GM18858 (cell line): ENCODE measurements at regions not wholly inside any gene's neighbourhood (a gene's known extent, or its start where the extent isn't known, plus 50 kb on each side); places are given as distances from the start of the nearest gene placed in this dataset.

Experiments
- ATAC-seq: cut with Tn5 transposase; IDR thresholded peaks from one replicate; pipeline ENCODE4 v1.9.1; 2021; ENCODE audit not compliant: unreplicated experiment

DNA sequence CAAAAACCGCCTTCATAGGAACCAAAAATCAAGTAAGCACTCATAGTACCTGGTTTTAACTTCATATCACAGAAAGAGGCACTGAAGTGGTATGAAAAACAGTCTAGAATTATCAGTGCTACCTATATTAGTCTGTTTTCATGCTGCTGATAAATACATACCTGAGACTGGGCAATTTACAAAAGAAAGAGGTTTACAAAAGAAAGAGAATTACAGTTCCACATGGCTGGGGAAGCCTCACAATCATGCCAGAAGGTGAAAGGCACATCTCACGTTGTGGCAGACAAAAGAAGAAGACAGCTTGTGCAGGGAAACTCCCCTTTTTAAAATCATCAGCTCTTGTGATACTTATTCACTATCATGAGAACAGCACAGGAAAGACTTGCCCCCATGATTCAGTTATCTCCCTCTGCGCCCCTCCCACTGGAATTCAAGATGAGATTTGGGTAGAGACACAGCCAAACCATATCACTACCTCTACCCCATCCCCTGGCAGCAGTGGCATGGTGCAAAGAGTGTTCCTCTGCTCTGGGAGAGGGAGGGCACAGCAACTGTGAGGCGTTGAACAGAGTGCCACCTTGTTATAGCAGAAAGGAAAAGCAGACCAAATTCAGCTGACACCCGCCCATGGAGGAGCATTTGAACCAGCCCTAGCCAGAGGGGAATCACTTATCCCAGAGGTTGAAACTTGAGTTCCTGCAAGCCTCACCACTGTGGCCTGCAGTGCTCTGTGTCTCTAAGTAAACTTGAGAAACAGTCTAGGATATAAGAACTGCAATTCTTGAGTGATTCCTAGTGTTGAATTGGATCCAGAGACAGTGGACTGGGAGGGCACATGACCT, 61.9 kb upstream of the PTPRZ1 start:
- ATAC-seq: no peak

DNA sequence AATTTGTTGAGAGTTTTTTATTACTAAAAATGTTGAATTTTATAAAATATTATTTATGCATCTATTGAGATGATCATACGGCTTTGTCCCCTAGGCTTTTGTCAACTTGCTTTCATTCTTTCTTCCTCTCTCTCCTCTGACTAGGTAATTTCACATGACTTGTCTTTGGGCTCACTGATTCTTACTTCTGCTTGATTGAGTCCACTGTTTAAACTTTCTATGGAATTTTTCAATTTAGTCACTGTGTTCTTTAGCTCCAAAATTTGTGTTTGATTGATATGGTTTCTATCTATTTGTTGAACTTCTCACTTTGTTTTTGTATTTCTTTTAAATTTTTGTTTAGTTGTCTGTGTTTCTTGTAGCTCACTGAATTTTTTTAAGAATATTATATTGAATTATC, 65.9 kb upstream of the PTPRZ1 start:
- no peak for ATAC-seq

DNA sequence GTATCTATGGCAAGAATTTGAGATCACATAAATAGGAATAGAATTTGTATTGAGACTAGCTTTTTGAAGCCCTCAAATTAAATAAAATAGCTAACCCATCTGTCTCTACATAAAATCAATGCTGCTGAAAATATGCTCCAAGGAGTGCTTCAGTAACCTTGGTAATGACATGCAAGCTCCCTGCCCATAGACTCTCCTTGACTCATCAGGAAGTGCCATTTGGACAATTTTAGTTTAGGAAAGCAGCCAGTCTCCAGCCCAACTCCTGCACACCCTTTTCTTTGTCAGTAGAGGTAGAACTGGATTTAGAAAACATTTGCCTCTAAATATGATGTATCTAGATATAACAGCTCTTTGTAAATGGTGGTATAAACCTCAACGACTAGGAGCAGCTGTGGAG, 69.9 kb upstream of the PTPRZ1 start:
- ATAC-seq: no peak

DNA sequence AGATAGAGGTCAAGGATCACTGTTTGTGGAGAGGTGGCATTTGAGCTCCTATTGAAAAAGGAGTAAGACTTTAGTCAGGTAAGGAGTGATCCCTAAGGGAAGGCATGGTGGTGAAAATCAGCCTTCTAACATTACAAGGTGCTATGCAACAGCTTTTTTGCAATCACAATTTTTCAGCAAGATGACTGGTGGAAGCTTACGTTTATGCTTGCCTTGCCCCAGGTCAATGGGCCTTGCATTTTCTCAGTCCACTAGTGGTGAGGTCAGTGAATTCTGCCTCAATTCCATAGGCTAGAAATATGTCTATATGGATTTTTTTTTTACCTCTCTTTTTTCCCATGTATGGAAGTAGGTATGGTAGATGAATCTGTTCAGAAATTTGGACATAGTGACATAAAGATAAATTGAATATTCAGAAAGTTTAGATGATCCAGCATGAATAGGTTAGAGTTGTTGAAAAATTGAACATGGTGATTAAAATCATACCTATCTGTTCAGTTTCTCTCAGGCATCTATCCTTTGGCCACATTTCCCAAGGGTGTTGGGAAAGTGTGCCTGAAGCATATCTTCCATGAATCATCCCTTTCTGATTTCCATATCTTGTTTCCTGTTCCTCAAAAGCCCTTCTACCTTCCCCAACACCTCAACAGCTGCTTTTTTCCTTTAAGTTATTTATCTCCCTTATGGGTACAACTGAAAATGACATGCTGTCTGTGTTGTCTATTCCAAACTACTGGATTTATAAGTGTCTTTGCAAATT, 71.9 kb upstream of the PTPRZ1 start:
- ATAC-seq: no peak

DNA sequence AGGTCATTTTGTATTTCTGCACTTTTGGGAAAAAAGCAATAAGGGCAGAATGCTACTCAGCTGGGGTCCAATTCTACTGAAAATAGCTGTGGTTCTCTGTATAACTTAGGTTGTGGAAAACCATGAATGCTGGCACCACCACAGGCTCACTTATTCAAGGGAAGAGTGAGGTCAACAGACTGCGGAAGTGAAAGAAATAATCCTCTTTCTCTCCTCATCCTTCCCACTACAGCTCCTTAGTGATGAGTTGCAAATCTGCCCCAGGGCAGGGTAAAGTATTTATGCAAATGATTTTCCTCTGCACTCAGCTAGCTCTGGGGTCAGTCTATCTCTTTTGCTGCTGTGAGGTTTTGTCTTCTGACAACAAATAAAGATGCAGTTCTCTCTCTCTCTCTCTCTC, 74.1 kb upstream of the PTPRZ1 start:
- no peak for ATAC-seq

DNA sequence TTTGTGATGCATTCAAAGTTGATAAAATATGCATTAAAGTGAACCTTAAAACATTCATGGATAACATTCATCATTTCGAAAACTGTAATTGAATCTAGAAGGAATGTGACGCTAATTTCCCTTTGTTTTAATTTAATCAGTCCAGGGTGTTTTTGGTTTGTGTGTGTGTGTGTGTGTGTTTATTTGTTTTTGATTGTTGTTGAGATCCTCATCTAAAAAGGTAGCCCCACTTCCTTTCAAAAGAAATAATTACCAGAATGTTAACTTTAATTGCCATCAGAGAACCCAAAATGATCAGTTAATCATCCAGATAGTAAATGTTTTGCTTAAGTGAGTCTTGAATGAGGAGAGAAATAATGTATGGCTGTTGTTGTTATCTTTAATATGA, 74.5 kb upstream of the PTPRZ1 start:
- no peak for ATAC-seq

DNA sequence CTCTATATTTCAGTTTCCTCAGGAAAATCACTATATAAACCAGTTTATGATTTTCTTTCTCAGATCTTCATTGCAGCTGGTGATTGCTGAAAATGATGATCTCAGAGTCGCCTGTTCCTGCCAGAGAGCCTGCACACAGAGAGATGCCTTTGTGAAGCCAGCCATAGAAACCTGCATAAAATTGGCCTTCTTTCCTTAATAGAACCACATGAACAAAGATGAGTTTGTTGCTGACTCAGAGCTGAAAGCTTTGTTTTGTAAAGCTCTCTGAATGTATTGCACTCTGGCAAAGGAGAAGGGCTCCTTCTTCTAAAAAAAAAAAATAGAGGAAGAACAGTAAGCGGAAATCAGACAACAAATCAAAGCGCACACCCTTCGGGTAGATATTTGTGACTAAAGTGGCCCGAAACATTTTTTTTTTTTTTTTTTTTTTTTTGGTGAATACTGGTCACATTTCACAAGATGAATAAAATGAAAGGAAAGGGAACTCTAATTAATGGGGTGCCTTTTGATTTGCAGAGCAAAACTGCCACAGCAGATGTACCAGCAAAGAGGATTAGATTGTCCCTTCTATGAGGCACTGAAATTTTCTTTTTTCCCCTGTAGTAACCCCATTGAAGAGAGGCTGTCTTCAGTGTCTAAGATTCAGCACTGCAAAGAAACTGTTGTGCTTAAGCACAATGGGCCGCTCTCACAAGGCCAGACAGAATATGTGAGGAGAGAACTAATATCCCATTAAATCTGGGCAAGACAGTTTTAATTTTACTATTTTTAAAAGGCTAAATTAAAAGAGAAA, 75.1 kb upstream of the PTPRZ1 start:
- no peak for ATAC-seq

DNA sequence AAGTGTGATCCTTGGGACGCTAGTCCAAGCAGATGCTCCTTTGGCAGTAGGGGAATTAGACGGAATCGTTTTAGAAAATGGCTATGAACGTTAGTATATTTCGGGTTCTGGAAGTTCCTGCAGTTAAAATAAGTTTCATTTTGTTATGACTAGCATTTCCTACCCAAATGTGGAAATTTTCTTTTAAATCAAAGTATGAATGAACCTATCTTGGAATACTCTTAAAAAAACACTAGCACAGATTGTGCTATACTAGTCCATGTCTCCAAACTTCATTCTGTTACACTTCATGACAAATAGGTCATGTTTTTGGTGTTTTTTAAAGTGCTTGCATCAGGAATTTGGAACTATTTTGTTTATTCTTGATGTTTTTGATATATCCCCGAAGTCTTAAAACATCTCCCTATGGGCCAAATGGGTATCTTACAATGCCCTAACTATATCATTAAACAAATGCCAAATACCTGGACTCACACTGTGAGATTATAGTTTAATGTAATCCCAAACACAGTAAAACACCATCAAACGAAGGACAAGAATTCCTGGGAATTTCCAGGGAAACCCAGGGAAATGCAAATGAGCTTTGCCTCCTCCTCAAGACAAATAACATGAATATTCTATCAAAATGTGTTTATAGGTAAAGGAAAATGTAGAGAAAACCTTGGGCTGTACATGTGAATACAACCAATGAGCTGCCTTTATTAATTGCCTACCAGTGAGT, 75.9 kb upstream of the PTPRZ1 start:
- no peak for ATAC-seq

DNA sequence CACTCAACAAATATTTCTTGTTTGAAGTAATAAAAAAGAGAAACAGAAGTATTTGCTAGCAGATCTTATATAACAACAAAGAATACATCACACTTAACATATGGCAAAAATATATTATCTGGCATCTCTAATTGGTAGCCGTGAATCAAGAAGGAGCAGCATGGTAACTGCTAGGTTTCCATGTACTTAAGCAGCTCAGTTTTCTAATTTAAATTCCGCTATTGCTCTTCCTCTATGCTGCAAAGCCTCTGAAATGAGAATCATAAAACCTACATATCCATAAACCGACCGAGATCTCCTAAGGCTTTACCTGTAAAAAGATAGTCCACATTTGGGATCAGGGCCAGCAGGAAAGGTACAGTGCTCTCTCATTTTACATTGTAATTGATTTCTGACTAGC, 76.6 kb upstream of the PTPRZ1 start:
- ATAC-seq: no peak

DNA sequence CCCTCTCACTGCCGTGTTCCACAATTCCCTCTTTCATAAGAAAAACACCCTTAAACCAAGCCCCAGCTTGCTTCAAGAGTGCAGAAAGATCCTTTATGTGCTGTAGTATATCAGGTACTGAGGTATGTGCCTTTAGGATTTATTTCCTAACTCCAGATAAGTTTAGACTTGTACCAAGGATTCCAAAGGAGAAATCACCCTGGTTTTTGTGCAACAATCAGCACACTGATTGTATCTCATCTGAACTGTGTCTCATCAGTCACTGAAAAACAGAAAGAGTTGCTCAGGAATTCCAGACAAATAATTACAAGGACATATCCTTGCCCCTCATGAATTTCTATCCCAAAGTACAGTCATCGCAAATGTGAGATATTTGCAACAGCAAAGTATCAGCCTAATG, 77.2 kb upstream of the PTPRZ1 start:
- no peak for ATAC-seq

DNA sequence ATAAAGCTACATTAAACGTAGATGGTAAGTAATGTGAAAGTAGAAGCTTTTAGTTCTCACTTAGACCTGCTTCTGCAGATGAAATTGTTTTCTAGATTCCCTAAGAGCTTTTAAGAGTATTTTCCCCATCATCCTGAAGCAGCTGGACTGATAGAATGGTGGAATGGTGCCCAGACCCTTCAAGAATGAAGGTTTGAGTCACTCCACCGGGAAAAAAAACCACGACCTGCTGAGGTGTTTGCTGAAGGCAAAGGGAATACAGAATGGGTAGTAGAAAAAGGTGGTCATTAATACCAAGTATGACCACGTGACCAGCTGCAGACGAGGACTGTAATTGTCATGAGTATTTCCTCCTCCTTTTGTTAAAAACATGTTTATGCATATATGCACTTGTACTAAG, 79.2 kb upstream of the PTPRZ1 start:
- ATAC-seq: no peak

DNA sequence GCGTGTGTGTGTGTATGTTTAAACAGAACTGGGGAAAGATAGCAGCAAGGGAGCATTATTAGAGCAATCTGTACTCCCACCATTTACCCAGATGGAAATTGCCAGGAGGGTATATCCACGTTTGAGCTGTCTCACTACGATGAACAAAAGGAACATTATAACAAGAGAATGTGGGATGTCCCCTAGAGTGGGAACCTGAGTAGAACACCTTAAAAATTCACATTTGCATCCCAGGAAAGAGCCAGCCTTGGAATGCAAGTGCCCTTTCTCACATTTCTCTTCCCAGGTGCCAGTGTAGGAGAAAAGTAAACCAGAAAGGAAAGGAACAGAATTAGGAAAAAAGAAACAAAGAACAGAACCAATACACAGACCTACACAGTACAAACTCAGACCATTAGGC, 95.3 kb upstream of the PTPRZ1 start:
- no peak for ATAC-seq

DNA sequence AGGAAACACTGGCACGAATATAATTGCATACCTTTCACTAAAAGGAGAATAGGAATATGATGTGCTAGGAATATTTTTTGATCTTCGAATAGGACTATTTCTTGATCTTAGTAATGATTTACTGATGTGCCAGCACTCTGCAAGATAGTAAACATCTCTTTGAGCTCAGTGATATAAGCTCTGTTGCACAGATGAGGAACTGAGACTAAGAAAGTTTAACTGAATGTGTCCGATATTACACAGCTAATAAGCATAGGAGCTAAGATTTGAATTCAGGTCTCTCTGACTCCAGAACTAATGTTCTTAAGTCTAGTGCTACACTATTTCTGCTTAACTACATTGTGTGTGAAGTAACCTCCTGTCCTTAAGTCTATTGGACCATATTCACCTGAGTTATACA, 98.4 kb upstream of the PTPRZ1 start:
- ATAC-seq: no peak

DNA sequence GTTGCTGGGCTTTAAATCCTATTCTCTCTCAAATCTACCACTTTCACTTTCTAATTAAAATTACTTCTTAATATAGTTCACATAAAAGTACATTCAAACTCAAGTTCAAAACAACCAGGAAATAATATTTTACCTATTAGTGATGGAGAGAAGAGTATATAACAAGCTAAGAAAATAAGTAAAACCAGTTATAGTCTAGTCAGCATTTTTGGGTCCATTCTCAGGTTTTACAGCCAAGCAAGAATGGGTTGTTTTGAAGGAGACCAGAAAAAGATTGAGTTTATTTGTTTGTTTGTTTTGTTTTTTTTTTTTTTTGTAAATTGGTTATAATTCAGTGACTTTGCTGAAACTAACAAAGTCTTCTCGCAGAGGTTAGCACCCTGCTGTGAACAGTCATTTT, 106.3 kb upstream of the PTPRZ1 start:
- no peak for ATAC-seq

DNA sequence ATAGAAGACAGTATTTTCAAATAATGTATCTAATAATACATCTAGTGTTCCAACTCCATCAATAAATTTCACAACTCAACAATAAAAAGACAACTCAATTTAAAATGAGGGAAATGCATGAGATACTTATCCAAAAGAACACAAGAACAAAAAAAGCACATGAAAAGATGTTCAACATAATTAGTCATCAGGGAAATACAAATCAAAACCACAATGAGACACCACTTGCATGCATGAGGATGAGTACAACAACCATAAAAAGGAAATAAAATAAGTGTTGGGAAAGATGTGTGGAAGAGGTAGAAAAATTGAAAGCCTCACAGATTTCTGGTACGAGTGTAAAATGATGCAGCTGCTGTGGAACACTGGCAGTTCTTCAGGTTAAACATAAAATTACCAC, 111.6 kb upstream of the PTPRZ1 start:
- no peak for ATAC-seq

DNA sequence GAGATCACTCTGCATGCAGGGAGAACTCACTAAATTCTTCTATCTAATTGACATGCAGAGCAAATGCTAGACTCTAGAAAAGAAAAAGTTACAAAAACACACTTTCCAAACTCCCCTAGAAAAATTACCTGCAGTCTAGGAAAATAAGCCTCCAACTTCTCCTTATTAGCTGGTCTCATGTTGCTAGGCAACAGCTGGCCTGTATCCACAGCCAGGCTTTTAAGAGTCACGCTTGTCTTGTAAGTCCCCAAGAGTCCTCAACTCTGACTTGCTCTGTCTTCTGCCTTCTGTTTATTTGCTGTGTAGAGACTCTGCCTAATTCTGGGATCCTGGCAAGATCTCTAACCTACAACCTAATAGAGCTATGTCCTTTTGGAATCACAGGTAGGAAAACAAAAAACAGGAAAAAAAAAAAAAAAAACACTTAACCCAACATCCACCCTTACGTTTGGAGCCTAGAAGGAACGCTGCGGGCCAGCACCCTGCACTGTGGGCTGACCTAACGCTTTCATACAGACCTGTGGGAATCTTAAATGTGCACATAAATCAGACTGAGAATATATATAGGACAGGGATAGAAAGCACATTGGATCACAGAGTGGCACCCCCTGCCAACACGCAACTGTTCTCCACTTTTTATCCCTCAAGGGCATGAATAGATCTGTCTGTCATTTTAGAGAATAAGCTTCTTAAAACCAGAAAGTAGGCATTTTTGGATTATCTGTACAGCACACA, 117.0 kb upstream of the PTPRZ1 start:
- ATAC-seq: no peak

DNA sequence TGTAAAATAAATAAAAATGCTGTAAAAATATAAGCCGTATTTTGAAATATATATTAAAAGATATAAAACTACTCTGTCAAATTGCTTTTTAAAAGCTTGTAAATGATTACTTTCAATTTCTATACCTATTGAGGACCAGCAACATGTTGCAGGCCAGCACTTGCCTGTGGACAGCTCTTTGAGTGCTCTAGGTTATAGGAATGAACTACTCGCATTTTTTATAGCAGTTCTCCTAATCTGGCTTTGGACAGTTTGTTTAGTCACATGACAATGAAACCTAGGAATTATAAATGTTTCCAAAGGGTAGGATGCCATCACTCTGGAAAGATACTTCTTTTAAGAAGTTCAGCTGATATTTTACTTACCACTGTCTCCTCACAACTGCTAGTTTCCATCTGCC, 117.7 kb upstream of the PTPRZ1 start:
- no peak for ATAC-seq

DNA sequence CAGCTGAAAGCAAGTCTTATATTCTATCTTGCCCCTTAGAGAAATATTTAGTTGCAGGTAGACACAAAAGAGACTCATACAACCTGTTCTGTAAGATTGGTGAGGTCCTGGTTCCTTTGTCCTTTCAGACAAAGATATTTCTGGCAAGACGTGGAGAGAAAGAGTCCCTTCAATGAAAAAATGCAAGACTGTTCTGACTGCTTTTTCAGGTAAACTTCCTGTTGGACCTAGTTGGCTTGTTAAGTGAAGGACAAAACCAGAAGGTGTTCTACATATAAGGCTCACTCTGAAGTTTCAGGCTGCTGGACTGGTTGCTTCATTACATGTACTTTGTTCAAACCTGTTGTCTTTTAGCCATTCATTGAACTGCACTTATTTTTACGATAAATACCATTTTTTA, 119.0 kb upstream of the PTPRZ1 start:
- no peak for ATAC-seq

DNA sequence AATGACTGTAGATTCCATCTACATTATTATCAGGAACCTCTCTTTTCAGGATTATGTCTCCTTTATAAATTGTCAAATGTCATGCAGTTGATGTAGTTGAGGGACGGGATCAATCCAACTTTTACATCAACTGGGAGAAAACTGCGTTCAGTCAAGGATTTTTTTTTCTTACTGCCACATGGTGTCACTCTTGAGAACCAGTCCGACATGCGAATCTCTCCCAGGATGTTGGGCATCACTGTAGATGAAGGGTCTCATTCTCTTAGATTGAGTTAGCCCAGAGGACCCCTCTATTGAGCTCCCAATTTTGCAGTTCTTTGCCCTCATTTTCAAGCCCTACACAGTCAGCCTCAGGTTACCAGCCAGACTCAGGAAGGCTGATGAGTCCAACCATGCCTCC, 120.3 kb upstream of the PTPRZ1 start:
- ATAC-seq: no peak

DNA sequence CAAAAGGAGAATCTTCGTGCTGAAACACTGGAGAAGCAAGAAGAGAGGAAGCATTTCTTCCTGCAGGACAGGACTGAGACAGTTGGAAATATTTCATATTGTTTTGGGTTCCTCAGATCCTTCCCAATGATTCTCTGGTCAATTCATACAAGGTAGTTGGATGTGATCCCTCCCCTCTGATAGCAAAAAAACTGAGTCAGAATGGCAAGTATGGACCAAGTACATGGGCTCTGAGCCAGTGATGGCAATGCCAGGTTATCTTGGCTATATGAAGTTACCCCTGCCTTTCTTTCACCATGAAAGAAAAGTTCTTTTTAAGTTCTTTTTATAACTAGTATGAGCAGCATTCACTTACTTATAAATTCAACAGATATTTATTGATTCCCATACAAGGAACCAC, 124.4 kb upstream of the PTPRZ1 start:
- ATAC-seq: no peak

DNA sequence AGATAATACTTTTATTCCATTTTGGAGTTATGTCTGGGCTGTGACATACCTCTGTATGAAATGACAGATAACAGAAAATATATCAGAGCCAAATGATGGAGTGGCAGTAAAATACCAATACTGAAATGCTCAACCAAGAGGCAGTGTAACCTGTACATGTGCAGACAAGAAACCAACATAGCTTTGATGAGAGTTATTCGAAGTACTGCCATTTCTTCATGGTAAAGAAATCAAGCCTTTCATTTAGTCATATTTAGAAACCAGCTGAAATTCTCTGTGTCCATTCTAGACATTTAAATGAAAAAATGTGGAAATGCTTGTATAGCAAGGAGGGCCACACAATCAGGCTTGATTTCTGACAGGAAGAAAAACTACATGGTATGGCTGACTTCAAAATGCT, 127.1 kb upstream of the PTPRZ1 start:
- ATAC-seq: no peak
